GM12878 (cell line): ENCODE measurements at regions not wholly inside any gene's neighbourhood (a gene's known extent, or its start where the extent isn't known, plus 50 kb on each side); places are given as distances from the start of the nearest gene placed in this dataset.

Experiments used
- FOS ChIP-seq: IDR thresholded peaks from 3 replicates; pipeline ENCODE4 v1.6.1; 2011; ENCODE audit warnings: borderline replicate concordance; ENCODE audit not compliant: insufficient read length; ENCODE audit errors: extremely low read depth
- MYC ChIP-seq: IDR thresholded peaks from 2 replicates; pipeline ENCODE4 v1.6.1; 2011; ENCODE audit warnings: mild to moderate bottlenecking, low read length, moderate library complexity, inconsistent platforms; ENCODE audit not compliant: insufficient read depth, insufficient replicate concordance, insufficient read length, severe bottlenecking
- PAX8 ChIP-seq: fragments of 450-650 bp; IDR thresholded peaks from 2 replicates; pipeline ENCODE4 v1.6.1; 2017; ENCODE audit warnings: mild to moderate bottlenecking, moderate library complexity
- RAD51 ChIP-seq: fragments of 450-650 bp; IDR thresholded peaks from 2 replicates; pipeline ENCODE4 v1.6.1; 2016; ENCODE audit warnings: moderate library complexity, mild to moderate bottlenecking, inconsistent platforms
- RBBP5 ChIP-seq: fragments of 200-600 bp; sonication (generic); conservative IDR thresholded peaks from 2 replicates; pipeline ENCODE4 v1.6.1; 2016
- SIN3A ChIP-seq: IDR thresholded peaks from 2 replicates; pipeline ENCODE4 v1.6.1; 2012; ENCODE audit warnings: low read depth, low read length, improper control_type of control experiment
- TARDBP ChIP-seq: IDR thresholded peaks from 2 replicates; pipeline ENCODE4 v1.6.1; 2016; ENCODE audit warnings: borderline replicate concordance
- YY1 ChIP-seq: IDR thresholded peaks from 2 replicates; pipeline ENCODE4 v1.6.1; 2011; ENCODE audit warnings: low read depth, mild to moderate bottlenecking, low read length
- TF ChIP-seq, protein P1 (sequence below): IDR thresholded peaks from 2 replicates; pipeline ENCODE4 v1.6.1; 2011; ENCODE audit warnings: low read depth, low read length, improper control_type of control experiment, borderline replicate concordance
- TF ChIP-seq, protein P2 (sequence below), 3 experiments: IDR thresholded peaks in 2 of 3; conservative IDR thresholded peaks in 1 of 3; 2 replicates each; pipeline ENCODE4 v1.5.1; 2011; ENCODE audit warnings: low read depth in 3 of 3, low read length in 3 of 3, mild to moderate bottlenecking in 3 of 3, control low read depth in 2 of 3, moderate library complexity in 2 of 3, inconsistent platforms in 1 of 3, mixed read lengths in 1 of 3; ENCODE audit not compliant: control insufficient read depth in 2 of 3, insufficient read depth in 1 of 3; ENCODE audit errors: extremely low read depth in 1 of 3
- TF ChIP-seq, protein P3 (sequence below): fragments of 450-650 bp; IDR thresholded peaks from 2 replicates; pipeline ENCODE4 v1.6.1; 2014; ENCODE audit warnings: mild to moderate bottlenecking

DNA sequence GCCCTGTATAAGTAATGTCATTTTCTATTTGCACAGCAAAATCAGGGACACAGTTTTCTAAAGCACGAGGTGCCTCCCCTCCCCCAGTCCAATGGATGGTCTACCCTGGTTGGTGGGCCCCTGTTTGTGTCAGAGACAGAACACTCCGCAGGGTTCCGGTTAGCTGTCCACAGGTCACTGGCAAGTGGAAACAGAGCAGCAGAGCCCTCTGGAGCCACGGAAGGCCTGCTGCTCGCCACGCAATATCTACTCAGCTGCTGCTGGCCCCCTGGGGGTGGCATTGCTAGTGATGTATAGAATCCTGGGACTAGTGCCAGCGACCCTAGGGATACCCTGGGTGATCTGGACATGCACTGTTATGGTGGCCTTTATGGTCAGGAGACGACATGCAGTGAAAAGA, 50.4 kb downstream of the RIN2 start:
- TF ChIP-seq, protein P1, sequence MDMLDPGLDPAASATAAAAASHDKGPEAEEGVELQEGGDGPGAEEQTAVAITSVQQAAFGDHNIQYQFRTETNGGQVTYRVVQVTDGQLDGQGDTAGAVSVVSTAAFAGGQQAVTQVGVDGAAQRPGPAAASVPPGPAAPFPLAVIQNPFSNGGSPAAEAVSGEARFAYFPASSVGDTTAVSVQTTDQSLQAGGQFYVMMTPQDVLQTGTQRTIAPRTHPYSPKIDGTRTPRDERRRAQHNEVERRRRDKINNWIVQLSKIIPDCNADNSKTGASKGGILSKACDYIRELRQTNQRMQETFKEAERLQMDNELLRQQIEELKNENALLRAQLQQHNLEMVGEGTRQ = no peak
- TF ChIP-seq YY1 (no peak), PAX8 (no peak), RBBP5 (no peak), MYC (no peak), RAD51 (no peak), SIN3A (no peak), FOS (no peak), TARDBP (no peak)
- TF ChIP-seq, protein P2, sequence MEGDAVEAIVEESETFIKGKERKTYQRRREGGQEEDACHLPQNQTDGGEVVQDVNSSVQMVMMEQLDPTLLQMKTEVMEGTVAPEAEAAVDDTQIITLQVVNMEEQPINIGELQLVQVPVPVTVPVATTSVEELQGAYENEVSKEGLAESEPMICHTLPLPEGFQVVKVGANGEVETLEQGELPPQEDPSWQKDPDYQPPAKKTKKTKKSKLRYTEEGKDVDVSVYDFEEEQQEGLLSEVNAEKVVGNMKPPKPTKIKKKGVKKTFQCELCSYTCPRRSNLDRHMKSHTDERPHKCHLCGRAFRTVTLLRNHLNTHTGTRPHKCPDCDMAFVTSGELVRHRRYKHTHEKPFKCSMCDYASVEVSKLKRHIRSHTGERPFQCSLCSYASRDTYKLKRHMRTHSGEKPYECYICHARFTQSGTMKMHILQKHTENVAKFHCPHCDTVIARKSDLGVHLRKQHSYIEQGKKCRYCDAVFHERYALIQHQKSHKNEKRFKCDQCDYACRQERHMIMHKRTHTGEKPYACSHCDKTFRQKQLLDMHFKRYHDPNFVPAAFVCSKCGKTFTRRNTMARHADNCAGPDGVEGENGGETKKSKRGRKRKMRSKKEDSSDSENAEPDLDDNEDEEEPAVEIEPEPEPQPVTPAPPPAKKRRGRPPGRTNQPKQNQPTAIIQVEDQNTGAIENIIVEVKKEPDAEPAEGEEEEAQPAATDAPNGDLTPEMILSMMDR (IDR thresholded peaks at IDR 0.05 in 2 of 3, conservative IDR thresholded peaks at IDR 0.05 in 1 of 3; ENCODE audit: control insufficient read depth in 2 of 3, extremely low read depth in 1 of 3, insufficient read depth in 1 of 3, low read depth in 3 of 3, low read length in 3 of 3) = no peak
- TF ChIP-seq, protein P3, sequence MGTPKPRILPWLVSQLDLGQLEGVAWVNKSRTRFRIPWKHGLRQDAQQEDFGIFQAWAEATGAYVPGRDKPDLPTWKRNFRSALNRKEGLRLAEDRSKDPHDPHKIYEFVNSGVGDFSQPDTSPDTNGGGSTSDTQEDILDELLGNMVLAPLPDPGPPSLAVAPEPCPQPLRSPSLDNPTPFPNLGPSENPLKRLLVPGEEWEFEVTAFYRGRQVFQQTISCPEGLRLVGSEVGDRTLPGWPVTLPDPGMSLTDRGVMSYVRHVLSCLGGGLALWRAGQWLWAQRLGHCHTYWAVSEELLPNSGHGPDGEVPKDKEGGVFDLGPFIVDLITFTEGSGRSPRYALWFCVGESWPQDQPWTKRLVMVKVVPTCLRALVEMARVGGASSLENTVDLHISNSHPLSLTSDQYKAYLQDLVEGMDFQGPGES = no peak
